Keratinocyte (primary cell): ENCODE measurements at regions not wholly inside any gene's neighbourhood (a gene's known extent, or its start where the extent isn't known, plus 50 kb on each side); places are given as distances from the start of the nearest gene placed in this dataset.

Source experiments
- CTCF ChIP-seq, 3 experiments: IDR thresholded peaks in 1 of 3; conservative IDR thresholded peaks in 1 of 3; optimal IDR thresholded peaks in 1 of 3; 2 replicates in 2 of 3; 3 replicates in 1 of 3; pipeline versions ENCODE3 to v1.5.1; 2011; ENCODE audit warnings: low read length in 3 of 3, mild to moderate bottlenecking in 3 of 3, moderate library complexity in 2 of 3, control low read depth in 1 of 3, inconsistent platforms in 1 of 3; ENCODE audit not compliant: insufficient read depth in 2 of 3; ENCODE audit errors: extremely low read depth in 1 of 3
- EZH2 ChIP-seq: IDR thresholded peaks from one replicate; pipeline ENCODE4 v1.6.1; 2012; ENCODE audit warnings: inconsistent platforms, mild to moderate bottlenecking, low read length, moderate library complexity

- TF ChIP-seq CTCF (optimal IDR thresholded peaks at IDR 0.05 in 1 of 3, IDR thresholded peaks at IDR 0.05 in 1 of 3, conservative IDR thresholded peaks at IDR 0.05 in 1 of 3; ENCODE audit: extremely low read depth in 1 of 3, insufficient read depth in 2 of 3, low read length in 3 of 3) (no peak), EZH2 (peak; percentile 68)
These were observed 2183.9 kb upstream of the TENM3 start for GRCh38 chr4:180059216-180059881.
